GM19372 (cell line): ENCODE measurements at regions not wholly inside any gene's neighbourhood (a gene's known extent, or its start where the extent isn't known, plus 50 kb on each side); places are given as distances from the start of the nearest gene placed in this dataset.

ENCODE experiments used
- ATAC-seq: cut with Tn5 transposase; IDR thresholded peaks from one replicate; pipeline ENCODE4 v1.9.1; 2021; ENCODE audit warnings: mild to moderate bottlenecking, low read depth, moderate library complexity; ENCODE audit not compliant: unreplicated experiment

- ATAC-seq, result no peak
These were observed 157.6 kb downstream of the DCK start for GRCh38 chr4:71151054-71151453.

DNA sequence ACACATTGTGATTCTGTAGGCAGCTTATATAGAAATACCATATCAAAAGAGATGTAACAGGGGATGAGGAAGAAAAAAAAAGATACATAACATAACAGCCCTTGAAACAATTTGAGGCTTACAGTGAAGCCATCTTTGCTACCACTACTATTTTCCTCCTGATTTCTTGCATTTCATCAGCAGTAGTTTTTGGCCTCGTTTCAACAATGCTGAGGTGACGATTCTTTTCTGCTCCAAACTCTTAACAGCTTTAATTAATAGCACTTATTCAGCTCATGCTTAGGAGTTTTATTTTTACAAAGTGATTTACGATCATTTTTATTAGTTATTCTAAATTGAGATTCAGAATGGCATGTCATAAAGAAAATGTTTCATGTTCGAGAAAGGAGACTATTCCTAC, 163.2 kb downstream of the DCK start:
- ATAC-seq, result no peak

- no peak for ATAC-seq
These were observed 168.9 kb downstream of the DCK start for GRCh38 chr4:71162386-71162785.

GRCh38 chr4:71163317-71163716, 169.9 kb downstream of the DCK start:
- ATAC-seq, result no peak

GRCh38 chr4:71167083-71167482, 171.7 kb upstream of the SLC4A4 start:
- no peak for ATAC-seq

DNA sequence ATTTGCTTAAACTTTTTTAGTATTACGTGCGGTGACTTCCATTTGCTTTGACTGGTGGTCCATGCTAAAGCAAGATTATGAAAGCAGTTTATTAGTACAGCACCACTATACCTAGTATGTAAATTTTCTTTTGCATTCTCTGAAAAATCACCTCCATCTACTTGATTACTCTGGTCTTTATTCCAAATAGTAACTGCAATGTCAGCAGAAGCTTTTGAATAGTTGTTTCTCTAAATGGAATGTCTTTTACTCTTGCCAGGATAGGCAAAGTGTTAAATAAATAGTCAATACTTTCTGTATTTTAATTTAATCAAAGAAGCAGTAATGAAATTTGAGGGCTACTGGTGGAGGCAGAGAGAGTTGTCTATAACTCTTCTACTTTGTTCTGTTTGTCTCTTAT, 167.2 kb upstream of the SLC4A4 start:
- no peak for ATAC-seq

DNA sequence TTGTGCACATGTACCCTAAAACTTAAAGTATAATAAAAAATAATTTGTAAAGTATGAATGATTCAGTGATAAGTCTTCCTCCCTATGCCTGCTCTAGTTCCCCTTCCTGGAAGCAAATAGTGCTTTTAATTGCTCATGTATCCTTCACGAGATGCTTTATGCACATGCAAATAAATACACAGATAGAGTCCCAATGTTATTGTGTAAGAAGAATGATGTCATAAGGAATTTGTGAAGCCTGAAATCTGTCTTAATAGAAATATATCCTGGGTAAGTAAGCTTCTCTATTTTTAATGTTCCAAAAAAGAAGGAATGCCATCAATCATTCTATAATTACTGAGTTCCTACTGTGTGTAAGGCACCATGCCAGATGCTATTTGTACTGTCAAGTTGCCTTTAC, 157.5 kb upstream of the SLC4A4 start:
- no peak for ATAC-seq

- ATAC-seq, result peak; percentile 55
These were observed 154.5 kb upstream of the SLC4A4 start for GRCh38 chr4:71184195-71184781.

GRCh38 chr4:71185037-71185436, 153.8 kb upstream of the SLC4A4 start:
- ATAC-seq, result no peak

DNA sequence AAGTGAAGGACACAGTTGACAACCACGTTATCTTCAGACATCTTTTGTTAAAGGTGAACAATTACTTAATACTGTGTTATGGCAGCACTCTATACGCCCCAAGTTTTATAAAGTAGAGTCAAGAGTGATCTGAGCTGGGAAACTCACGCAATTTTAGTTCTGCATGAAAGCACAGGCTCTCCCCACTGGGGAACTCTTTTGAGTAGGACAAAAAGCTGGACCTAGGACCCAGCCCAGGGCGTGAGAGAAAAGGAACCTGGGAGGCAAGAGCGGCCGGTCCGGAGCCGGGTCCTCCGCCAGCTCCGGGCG, 152.6 kb upstream of the SLC4A4 start:
- no peak for ATAC-seq

DNA sequence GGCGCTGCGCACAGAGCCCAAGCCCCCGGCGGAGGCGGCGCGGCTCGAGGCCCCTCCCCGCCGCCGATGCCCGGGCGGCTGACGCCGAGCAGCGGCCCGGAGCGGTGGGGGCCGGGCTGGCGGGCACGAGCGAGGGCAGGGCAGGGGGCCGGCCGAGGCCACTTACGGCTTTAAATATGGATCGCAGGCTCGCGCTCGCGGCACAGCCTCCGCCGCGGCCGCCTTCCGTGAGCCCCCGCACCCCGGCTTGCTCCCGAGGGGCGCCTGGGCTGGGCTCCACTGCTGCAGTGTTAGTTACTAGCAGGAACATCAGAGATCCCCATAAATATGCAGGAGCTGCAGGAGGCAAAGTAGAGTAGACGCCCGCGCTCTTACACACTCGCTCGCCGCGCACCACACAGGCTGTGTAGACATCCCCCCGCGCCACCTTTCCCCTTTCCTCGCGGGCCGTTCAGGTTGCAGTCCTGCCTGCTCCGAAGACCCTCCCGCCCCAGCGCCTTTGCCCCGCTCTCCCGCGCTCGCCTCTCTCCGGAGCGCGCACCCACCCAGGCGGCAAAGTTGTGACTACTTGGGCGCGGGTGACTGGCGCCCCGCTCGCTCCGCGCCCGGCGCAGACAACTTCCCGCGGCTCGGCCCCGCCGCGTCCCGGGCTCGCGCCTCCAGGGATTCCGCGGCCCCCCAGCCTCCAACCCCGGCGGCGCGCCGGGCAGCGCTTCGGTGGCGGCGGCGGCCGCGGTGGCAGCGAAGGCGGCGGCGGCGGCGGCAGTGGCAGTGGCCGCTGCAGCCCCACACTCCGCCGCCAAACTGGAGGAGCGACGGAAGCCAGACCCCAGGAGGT, 152.0 kb upstream of the SLC4A4 start:
- peak; percentile 28 for ATAC-seq

GRCh38 chr4:71187404-71188155, 151.2 kb upstream of the SLC4A4 start:
- ATAC-seq, result peak; percentile 28

GRCh38 chr4:71188156-71188640, 150.6 kb upstream of the SLC4A4 start:
- ATAC-seq, result no peak

- no peak for ATAC-seq
These were observed 149.9 kb upstream of the SLC4A4 start for GRCh38 chr4:71188951-71189350.

- no peak for ATAC-seq
These were observed 149.3 kb upstream of the SLC4A4 start for GRCh38 chr4:71189471-71189870.

- no peak for ATAC-seq
These were observed 144.4 kb upstream of the SLC4A4 start for GRCh38 chr4:71194454-71194853.

GRCh38 chr4:71195924-71196323, 142.9 kb upstream of the SLC4A4 start:
- no peak for ATAC-seq

DNA sequence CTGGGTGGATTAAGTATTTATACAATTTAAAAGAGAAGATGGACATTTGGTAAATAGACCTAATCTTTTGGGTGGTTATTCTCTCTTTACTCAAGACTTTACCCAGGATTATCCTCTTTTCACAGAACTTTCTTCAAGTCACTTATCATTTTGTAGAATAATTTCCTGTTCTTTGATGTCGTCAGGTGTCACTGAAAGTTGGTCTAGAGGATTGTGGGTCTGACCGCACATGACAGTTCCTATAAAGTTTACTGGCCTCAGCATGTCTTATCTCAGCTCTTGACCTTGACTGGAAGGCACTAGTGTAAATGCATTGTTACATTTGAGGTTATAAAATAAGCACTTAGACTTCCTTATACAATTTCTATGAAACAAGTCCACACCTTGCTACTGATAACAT, 139.9 kb upstream of the SLC4A4 start:
- ATAC-seq, result no peak

DNA sequence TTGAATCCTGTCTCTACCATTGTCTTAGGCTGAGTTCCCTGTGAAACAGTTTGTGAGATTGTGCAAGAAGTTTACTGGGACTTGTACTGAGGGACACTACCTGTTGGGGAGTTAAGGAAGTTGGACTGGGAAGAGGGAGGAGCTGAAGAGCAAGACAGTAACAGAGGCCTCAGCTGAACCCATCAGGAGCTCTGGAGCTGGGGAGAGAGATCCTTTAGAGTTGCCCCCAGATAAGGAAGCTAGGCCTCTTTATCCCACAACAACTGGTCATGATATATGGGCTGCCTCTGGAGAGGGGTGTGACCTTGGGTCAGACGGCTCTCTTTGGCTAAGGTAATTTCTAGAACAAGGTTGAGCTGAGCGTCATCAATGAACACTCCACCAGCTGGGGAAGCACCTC, 137.8 kb upstream of the SLC4A4 start:
- ATAC-seq, result no peak

DNA sequence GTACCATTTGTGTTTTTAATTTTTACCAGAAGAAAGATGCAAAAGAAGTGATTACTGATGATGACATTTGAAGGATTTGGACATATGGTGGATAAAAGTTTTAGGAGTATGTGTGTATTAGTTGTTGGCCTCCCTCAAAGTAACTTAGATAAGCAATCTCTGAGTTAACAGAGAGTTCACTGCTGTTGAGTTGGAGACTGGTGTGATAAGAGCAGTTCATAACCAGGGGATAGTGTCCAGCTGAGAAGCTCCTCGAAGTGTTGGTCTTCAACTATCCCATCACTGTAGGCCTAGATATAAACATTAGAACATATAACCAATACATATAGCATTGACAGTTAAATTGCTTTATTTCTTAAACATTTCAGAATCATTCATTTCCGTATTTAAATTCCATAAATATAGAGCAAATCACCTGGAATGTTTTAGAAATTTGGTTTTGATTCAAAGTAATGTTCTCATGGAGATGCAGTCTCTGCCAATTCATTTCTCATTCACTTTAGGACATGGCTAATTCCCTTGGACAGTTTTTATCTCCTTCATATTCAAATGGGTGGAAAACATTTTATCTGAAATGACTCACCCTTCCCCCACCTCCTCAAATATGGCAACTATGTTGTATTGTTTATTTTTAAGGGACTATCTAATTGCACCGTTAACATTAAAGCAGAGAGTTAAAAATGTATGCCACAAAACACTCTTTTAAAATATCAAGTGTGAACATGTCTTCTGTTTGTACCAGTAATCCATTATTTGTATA, 136.8 kb upstream of the SLC4A4 start:
- no peak for ATAC-seq

- no peak for ATAC-seq
These were observed 136.1 kb upstream of the SLC4A4 start for GRCh38 chr4:71202705-71203104.
